Chondrocyte (in vitro differentiated cells): ENCODE measurements at regions not wholly inside any gene's neighbourhood (a gene's known extent, or its start where the extent isn't known, plus 50 kb on each side); places are given as distances from the start of the nearest gene placed in this dataset.

ENCODE experiments used
- DNase-seq: peaks from one replicate; pipeline ENCODE4 v3.0.0; 2021; ENCODE audit warnings: mixed read lengths, low spot score
- H3K27ac Mint-ChIP-seq: one replicate; pipeline ENCODE4 v1.8.0; 2021; ENCODE audit warnings: mild to moderate bottlenecking, moderate library complexity, mixed read lengths; ENCODE audit not compliant: unreplicated experiment
- H3K27me3 Mint-ChIP-seq: 2 replicates; pipeline ENCODE4 v1.8.0; 2021; ENCODE audit warnings: low read depth, mixed read lengths
- H3K36me3 Mint-ChIP-seq: 2 replicates; pipeline ENCODE4 v1.8.0; 2021; ENCODE audit warnings: low read depth, mixed read lengths
- H3K4me1 Mint-ChIP-seq: 2 replicates; pipeline ENCODE4 v1.8.0; 2021; ENCODE audit warnings: low read depth, mild to moderate bottlenecking, mixed read lengths
- H3K4me3 Mint-ChIP-seq: one replicate; pipeline ENCODE4 v1.8.0; 2021; ENCODE audit warnings: mild to moderate bottlenecking, moderate library complexity, mixed read lengths; ENCODE audit not compliant: unreplicated experiment
- H3K9me3 Mint-ChIP-seq: 2 replicates; pipeline ENCODE4 v1.8.0; 2021; ENCODE audit warnings: low read depth, mixed read lengths
- TF ChIP-seq, protein P1 (sequence below): fragments of 200-600 bp; sonication (generic); IDR thresholded peaks from 2 replicates; pipeline ENCODE4 v1.5.0; 2021; ENCODE audit warnings: antibody characterized with exemption, mild to moderate bottlenecking, moderate library complexity

DNA sequence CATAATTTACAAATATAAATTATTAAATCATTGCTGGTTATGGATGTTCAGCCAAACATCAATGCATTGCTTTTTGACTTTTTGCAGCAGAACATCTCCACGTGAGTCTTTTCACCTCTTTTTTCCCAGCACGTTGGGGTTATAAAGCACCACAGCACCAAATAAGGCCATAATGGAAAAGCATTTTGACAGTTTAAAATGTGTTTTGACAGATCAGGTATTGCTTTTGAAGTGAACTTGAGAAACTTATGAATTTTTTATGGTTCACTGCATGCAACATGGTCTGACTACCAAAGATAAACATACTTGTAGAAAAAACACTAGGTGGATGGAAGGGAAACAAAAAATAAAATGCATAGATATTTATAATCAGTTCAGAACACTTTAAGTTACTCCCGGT lies 622.4 kb downstream of the HTR1B start:
- no peaks in the 10 kb centered on the region for H3K36me3 Mint-ChIP-seq
- H3K4me1 Mint-ChIP-seq, result no peaks in the 10 kb centered on the region
- H3K27me3 Mint-ChIP-seq, result peaks cover 7% of the 10 kb centered on the region
- no peak overlapping the region for H3K4me3 Mint-ChIP-seq
- TF ChIP-seq, protein P1, sequence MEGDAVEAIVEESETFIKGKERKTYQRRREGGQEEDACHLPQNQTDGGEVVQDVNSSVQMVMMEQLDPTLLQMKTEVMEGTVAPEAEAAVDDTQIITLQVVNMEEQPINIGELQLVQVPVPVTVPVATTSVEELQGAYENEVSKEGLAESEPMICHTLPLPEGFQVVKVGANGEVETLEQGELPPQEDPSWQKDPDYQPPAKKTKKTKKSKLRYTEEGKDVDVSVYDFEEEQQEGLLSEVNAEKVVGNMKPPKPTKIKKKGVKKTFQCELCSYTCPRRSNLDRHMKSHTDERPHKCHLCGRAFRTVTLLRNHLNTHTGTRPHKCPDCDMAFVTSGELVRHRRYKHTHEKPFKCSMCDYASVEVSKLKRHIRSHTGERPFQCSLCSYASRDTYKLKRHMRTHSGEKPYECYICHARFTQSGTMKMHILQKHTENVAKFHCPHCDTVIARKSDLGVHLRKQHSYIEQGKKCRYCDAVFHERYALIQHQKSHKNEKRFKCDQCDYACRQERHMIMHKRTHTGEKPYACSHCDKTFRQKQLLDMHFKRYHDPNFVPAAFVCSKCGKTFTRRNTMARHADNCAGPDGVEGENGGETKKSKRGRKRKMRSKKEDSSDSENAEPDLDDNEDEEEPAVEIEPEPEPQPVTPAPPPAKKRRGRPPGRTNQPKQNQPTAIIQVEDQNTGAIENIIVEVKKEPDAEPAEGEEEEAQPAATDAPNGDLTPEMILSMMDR, result no peak
- peaks cover 12% of the 10 kb centered on the region for H3K9me3 Mint-ChIP-seq
- no peak overlapping the region for H3K27ac Mint-ChIP-seq
- no peak for DNase-seq

- Mint-ChIP-seq H3K4me3 (no peak overlapping the region), H3K4me1 (no peaks in the 10 kb centered on the region), H3K27ac (no peak overlapping the region), H3K36me3 (no peaks in the 10 kb centered on the region), H3K9me3 (peaks cover 7% of the 10 kb centered on the region), H3K27me3 (peaks cover 7% of the 10 kb centered on the region)
- DNase-seq, result no peak
- TF ChIP-seq, protein P1, result no peak
Observed at GRCh38 chr6:76840041-76840745, 623.1 kb downstream of the HTR1B start.

GRCh38 chr6:76839505-76839904 lies 623.8 kb downstream of the HTR1B start:
- TF ChIP-seq, protein P1, result no peak
- no peak for DNase-seq
- Mint-ChIP-seq H3K9me3 (peaks cover 5% of the 10 kb centered on the region), H3K4me3 (no peak overlapping the region), H3K27me3 (peaks cover 7% of the 10 kb centered on the region), H3K27ac (no peak overlapping the region), H3K4me1 (no peaks in the 10 kb centered on the region), H3K36me3 (no peaks in the 10 kb centered on the region)

DNA sequence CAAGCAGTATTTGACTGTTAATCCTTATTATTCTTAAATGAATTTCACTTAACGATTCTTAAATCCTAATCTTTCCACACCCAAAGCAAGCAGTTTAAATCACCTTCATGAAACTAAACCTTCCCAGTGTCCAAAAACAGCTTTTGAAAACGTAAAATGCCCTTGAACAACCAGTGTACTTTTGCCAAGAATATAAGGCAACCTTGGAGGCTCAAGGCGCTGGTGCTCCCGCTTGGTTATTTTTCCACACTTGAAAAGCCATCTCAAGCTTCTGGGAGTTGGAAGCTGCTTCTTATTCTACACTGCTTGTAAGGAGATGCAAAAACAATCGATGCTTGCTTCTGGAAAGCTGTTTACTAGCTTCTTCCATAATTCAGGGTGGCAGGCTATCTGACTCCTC lies 625.7 kb downstream of the HTR1B start:
- Mint-ChIP-seq H3K27me3 (peaks cover 5% of the 10 kb centered on the region), H3K4me1 (no peaks in the 10 kb centered on the region), H3K4me3 (no peak overlapping the region), H3K9me3 (no peaks in the 10 kb centered on the region), H3K27ac (no peak overlapping the region), H3K36me3 (no peaks in the 10 kb centered on the region)
- TF ChIP-seq, protein P1, result no peak
- no peak for DNase-seq

GRCh38 chr6:76835695-76836094 lies 627.6 kb downstream of the HTR1B start:
- Mint-ChIP-seq H3K4me1 (no peaks in the 10 kb centered on the region), H3K4me3 (no peak overlapping the region), H3K9me3 (no peaks in the 10 kb centered on the region), H3K36me3 (no peaks in the 10 kb centered on the region), H3K27ac (no peak overlapping the region), H3K27me3 (peaks cover 7% of the 10 kb centered on the region)
- TF ChIP-seq, protein P1, result no peak
- DNase-seq, result no peak
